ENCODE measurements at regions not wholly inside any gene's neighbourhood (a gene's known extent, or its start where the extent isn't known, plus 50 kb on each side); places are given as distances from the start of the nearest gene placed in this dataset.
"Not testable (repeated sequence)": the region's sequence is repeated elsewhere in the genome, so short reads cannot be mapped to it uniquely, and the experiment has no call there.

- Histone ChIP-seq H3K4me3 (no peak overlapping the region), H3K4me1 (no peaks in the 10 kb centered on the region), H3K27ac (no peak overlapping the region), H3K36me3 (replicated peaks in 1 of 2; ENCODE audit: insufficient read depth in 1 of 2, low read depth in 2 of 2) (no peaks in the 10 kb centered on the region), H3K27me3 (no peaks in the 10 kb centered on the region), H3K9me3 (no peaks in the 10 kb centered on the region)
- WGBS, 2 donors: 62 to 72% methylated on average over 2 of the region's 2 CpGs
- no peak for ATAC-seq
- intact Hi-C loops (cut with DNase I): no loop called here
- TF ChIP-seq POLR2A (IDR thresholded peaks at IDR 0.05): no peak
- TF ChIP-seq CTCF (IDR thresholded peaks at IDR 0.05): no peak
- no peak for DNase-seq
Measured at GRCh38 chrX:150086371-150086770, 148.1 kb upstream of the EOLA2 start.

- WGBS, 2 donors: 88 to 100% methylated on average over 2 of the region's 2 CpGs
- intact Hi-C loops (cut with DNase I): no loop called here
- Histone ChIP-seq H3K27ac (no peak overlapping the region), H3K4me1 (no peaks in the 10 kb centered on the region), H3K9me3 (no peaks in the 10 kb centered on the region), H3K27me3 (no peaks in the 10 kb centered on the region), H3K36me3 (replicated peaks in 1 of 2; ENCODE audit: insufficient read depth in 1 of 2, low read depth in 2 of 2) (no peaks in the 10 kb centered on the region), H3K4me3 (no peak overlapping the region)
- DNase-seq (no peak), ATAC-seq (no peak)
- no peak for TF ChIP-seq POLR2A (IDR thresholded peaks at IDR 0.05)
- no peak for TF ChIP-seq CTCF (IDR thresholded peaks at IDR 0.05)
Measured at GRCh38 chrX:150087612-150088011, 149.3 kb upstream of the EOLA2 start.

GRCh38 chrX:150088042-150088441 lies 149.8 kb upstream of the EOLA2 start:
- Histone ChIP-seq H3K4me3 (no peak overlapping the region), H3K27ac (no peak overlapping the region)
- TF ChIP-seq CTCF (IDR thresholded peaks at IDR 0.05): no peak
- TF ChIP-seq POLR2A (IDR thresholded peaks at IDR 0.05): no peak

GRCh38 chrX:150088766-150089518 lies 150.7 kb upstream of the EOLA2 start:
- intact Hi-C loops (cut with DNase I): no loop called here

More at GRCh38 chrX:150088042-150088441, 149.8 kb upstream of the EOLA2 start:
- ATAC-seq (no peak), DNase-seq (no peak)
- 91% methylated on average over 5 of the region's 5 CpGs; no CpG with 5 or more reads in 1 of the 2 donors for WGBS, 2 donors
- intact Hi-C loops (cut with DNase I): no loop called here
- Histone ChIP-seq H3K36me3 (replicated peaks in 1 of 2; ENCODE audit: insufficient read depth in 1 of 2, low read depth in 2 of 2) (no peaks in the 10 kb centered on the region), H3K9me3 (no peaks in the 10 kb centered on the region), H3K4me1 (no peaks in the 10 kb centered on the region), H3K27me3 (no peaks in the 10 kb centered on the region)

GRCh38 chrX:150091300-150091699 lies 153.0 kb upstream of the EOLA2 start:
- H3K27ac ChIP-seq; H3K36me3 ChIP-seq (replicated peaks in 1 of 2; ENCODE audit: insufficient read depth in 1 of 2, low read depth in 2 of 2); intact Hi-C loops (cut with DNase I); H3K9me3 ChIP-seq; H3K27me3 ChIP-seq; H3K4me1 ChIP-seq; DNase-seq; ATAC-seq; H3K4me3 ChIP-seq: not testable (repeated sequence)
- WGBS, 2 donors: 96 to 97% methylated on average over 4 of the region's 4 CpGs

More at GRCh38 chrX:150088766-150089518, 150.7 kb upstream of the EOLA2 start:
- no peak for TF ChIP-seq CTCF (IDR thresholded peaks at IDR 0.05)
- no peak for TF ChIP-seq POLR2A (IDR thresholded peaks at IDR 0.05)
- 94 to 100% methylated on average over 2 to 5 of the region's 5 CpGs for WGBS, 2 donors
- ATAC-seq: no peak
- Histone ChIP-seq H3K27me3 (no peaks in the 10 kb centered on the region), H3K9me3 (no peaks in the 10 kb centered on the region), H3K4me1 (no peaks in the 10 kb centered on the region), H3K27ac (no peak overlapping the region), H3K36me3 (replicated peaks in 1 of 2; ENCODE audit: insufficient read depth in 1 of 2, low read depth in 2 of 2) (no peaks in the 10 kb centered on the region), H3K4me3 (no peak overlapping the region)
- no peak for DNase-seq
